Smooth muscle cell (in vitro differentiated cells): ENCODE measurements at regions not wholly inside any gene's neighbourhood (a gene's known extent, or its start where the extent isn't known, plus 50 kb on each side); places are given as distances from the start of the nearest gene placed in this dataset.

Experiments
- DNase-seq: peaks from one replicate; lab custom pipeline; 2025; ENCODE audit not compliant: unreplicated experiment; lab: John Stamatoyannopoulos, UW
- H2AFZ ChIP-seq: fragments of 200-600 bp; sonication (generic); 2 replicates; pipeline ENCODE4 v1.6.0; 2016; ENCODE audit warnings: antibody characterized with exemption, low read depth, mild to moderate bottlenecking
- H3F3A ChIP-seq: fragments of 200-600 bp; sonication (generic); 2 replicates; pipeline ENCODE4 v1.6.0; 2017; ENCODE audit warnings: antibody characterized with exemption, low read depth
- H3K27ac ChIP-seq: fragments of 200-600 bp; sonication (generic); 2 replicates; pipeline ENCODE4 v1.5.1; 2016; ENCODE audit warnings: low read depth, mild to moderate bottlenecking
- H3K27me3 ChIP-seq: fragments of 200-600 bp; sonication (generic); 2 replicates; pipeline ENCODE4 v1.6.1; 2016; ENCODE audit warnings: low read depth, mild to moderate bottlenecking
- H3K36me3 ChIP-seq: fragments of 200-600 bp; sonication (generic); 2 replicates; pipeline ENCODE4 v1.5.1; 2016; ENCODE audit warnings: low read depth
- H3K4me1 ChIP-seq: fragments of 200-600 bp; sonication (generic); 2 replicates; pipeline ENCODE4 v1.5.1; 2016; ENCODE audit warnings: low read depth
- H3K4me2 ChIP-seq: fragments of 200-600 bp; sonication (generic); 2 replicates; pipeline ENCODE4 v1.6.0; 2016; ENCODE audit warnings: mild to moderate bottlenecking
- H3K4me3 ChIP-seq: fragments of 200-600 bp; sonication (generic); 2 replicates; pipeline ENCODE4 v1.5.1; 2016; ENCODE audit warnings: mild to moderate bottlenecking
- H3K79me2 ChIP-seq: fragments of 200-600 bp; sonication (generic); 2 replicates; pipeline ENCODE4 v1.6.0; 2016; ENCODE audit warnings: low read depth, mild to moderate bottlenecking
- H3K9ac ChIP-seq: fragments of 200-600 bp; sonication (generic); 2 replicates; pipeline ENCODE4 v1.6.0; 2016; ENCODE audit warnings: low read depth
- H3K9me3 ChIP-seq: fragments of 200-600 bp; sonication (generic); replicated peaks from 2 replicates; pipeline ENCODE4 v1.5.1; 2016; ENCODE audit warnings: low read depth
- H4K20me1 ChIP-seq: fragments of 200-600 bp; sonication (generic); 2 replicates; pipeline ENCODE4 v1.6.0; 2016; ENCODE audit warnings: low read depth
- WGBS: methylation state at CpG from one replicate; pipeline ENCODE4 v1.1.7; 2016; ENCODE audit warnings: low lambda C conversion rate; 5-methylcytosine and 5-hydroxymethylcytosine counted together
- TF ChIP-seq, protein P1 (sequence below): fragments of 200-600 bp; sonication (generic); IDR thresholded peaks from 2 replicates; pipeline ENCODE4 v1.5.1; 2017; ENCODE audit warnings: borderline replicate concordance, mild to moderate bottlenecking, antibody characterized with exemption; ENCODE audit not compliant: insufficient read depth, poor library complexity, severe bottlenecking

DNA sequence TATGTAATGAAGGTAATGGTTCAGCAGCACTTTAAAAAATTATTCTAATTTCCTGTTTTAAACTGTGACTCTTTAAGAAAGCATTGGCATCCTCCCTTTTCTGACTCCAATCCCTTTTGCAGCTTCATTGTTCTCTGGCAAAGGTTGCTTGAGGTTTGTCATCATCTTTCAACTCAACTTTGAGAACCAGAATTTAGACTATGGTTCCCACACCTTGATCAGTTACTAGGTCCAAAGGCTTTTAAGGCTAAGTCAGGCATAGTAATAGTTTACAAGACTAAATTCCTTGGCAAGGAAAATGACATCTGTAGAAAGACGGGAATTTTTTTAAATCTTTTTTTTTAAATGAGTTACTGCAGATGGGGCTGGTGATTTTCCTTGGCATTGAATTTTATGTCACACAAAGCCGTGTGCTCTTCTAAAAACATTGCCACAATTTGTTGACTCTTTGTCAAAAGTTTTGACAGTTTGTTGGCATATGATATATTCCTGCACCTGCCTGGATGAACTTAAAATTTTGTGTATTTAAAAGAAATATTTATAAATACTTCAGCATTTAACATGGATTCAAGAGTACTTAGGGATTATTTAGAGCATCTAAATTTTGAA lies 451.0 kb downstream of the MEIS1 start:
- WGBS, result 93% methylated on average over 2 of the region's 2 CpGs
- H3K4me1 ChIP-seq, result peaks cover 7% of the 10 kb centered on the region
- H3K36me3 ChIP-seq, result no peaks in the 10 kb centered on the region
- no peak overlapping the region for H2AFZ ChIP-seq
- H3K9ac ChIP-seq, result no peak overlapping the region
- TF ChIP-seq, protein P1, sequence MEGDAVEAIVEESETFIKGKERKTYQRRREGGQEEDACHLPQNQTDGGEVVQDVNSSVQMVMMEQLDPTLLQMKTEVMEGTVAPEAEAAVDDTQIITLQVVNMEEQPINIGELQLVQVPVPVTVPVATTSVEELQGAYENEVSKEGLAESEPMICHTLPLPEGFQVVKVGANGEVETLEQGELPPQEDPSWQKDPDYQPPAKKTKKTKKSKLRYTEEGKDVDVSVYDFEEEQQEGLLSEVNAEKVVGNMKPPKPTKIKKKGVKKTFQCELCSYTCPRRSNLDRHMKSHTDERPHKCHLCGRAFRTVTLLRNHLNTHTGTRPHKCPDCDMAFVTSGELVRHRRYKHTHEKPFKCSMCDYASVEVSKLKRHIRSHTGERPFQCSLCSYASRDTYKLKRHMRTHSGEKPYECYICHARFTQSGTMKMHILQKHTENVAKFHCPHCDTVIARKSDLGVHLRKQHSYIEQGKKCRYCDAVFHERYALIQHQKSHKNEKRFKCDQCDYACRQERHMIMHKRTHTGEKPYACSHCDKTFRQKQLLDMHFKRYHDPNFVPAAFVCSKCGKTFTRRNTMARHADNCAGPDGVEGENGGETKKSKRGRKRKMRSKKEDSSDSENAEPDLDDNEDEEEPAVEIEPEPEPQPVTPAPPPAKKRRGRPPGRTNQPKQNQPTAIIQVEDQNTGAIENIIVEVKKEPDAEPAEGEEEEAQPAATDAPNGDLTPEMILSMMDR, result no peak
- no peaks in the 10 kb centered on the region for H3K79me2 ChIP-seq
- no peak overlapping the region for H3K4me2 ChIP-seq
- no peaks in the 10 kb centered on the region for H3K27me3 ChIP-seq
- peaks cover 8% of the 10 kb centered on the region for H3K9me3 ChIP-seq
- H3F3A ChIP-seq, result peaks cover 8% of the 10 kb centered on the region
- H4K20me1 ChIP-seq, result no peaks in the 10 kb centered on the region
- H3K27ac ChIP-seq, result no peak overlapping the region
- DNase-seq, result no peak
- H3K4me3 ChIP-seq, result no peak overlapping the region

DNA sequence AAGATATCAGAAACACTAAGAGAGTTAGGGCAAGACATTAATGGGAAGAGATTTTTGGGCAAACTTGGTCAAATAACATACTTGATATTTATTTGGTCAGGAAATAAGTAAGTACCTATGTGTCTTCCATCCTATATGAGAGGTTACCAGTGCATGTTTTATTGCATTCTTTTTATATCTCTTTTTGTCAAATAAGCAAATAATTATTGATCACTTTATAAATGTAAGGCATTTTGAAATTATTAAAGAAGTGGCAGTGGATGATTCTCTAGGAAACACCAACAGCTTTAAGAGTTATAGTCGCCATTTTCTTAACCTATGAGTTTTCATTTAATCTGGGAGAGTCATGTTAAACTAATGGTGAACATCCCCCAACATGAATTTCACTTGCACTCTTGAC lies 453.3 kb downstream of the MEIS1 start:
- TF ChIP-seq, protein P1, result no peak
- no peak overlapping the region for H2AFZ ChIP-seq

DNA sequence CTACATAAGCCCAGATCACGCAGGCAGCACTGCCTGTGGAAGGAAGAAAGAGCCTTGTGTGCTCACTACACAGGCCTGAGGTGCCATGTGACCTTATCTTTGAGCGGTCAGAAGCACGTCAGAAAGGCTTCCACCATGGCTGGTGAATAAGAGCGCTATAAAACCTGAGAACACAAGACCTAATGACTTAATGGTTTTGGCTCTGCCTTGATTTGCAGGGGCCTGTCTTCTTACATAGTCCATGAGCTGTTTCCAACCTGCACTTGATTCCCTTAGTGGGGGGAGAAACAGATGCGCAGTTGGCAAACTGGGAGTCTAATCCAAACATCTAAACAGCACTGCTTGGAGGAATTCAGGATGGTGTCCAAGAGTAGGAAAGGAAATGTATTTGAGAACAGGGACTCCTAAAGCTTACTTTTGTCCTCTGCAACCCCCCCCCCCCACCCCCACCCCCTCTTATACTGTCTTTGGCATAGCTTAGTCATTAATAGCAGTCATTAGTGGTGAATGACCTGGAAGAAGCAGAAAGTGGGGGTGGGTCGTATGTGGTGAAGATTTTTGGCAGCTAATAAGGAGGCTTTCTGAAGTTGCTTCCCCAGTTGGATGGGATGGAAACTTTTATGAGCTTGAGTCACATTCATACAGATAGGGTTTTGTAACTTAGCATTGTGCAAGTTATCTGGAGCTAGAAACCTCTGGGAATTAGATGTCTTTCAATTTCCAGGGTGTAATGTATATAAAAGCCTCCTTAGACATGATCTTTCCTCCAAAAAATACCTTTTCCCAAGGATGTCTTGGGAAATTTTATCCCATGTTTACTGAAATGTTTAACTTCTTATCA lies 454.1 kb downstream of the MEIS1 start:
- WGBS, result 18% methylated on average over 6 of the region's 6 CpGs
- Histone ChIP-seq H3K4me2 (peak overlapping the region; percentile 36), H3K36me3 (no peaks in the 10 kb centered on the region), H3F3A (peaks cover 8% of the 10 kb centered on the region), H3K4me3 (no peak overlapping the region), H3K79me2 (no peaks in the 10 kb centered on the region), H3K9ac (peak overlapping the region; percentile 37), H3K27ac (peak overlapping the region; percentile 84), H3K4me1 (peaks cover 7% of the 10 kb centered on the region), H3K27me3 (no peaks in the 10 kb centered on the region), H2AFZ (no peak overlapping the region), H3K9me3 (peaks cover 7% of the 10 kb centered on the region), H4K20me1 (no peaks in the 10 kb centered on the region)
- TF ChIP-seq, protein P1, result no peak
- DNase-seq, result peak; percentile 53

More for the DNA sequence above, 453.3 kb downstream of the MEIS1 start:
- Histone ChIP-seq H3F3A (peaks cover 8% of the 10 kb centered on the region), H3K79me2 (no peaks in the 10 kb centered on the region), H3K4me2 (peak overlapping the region; percentile 36), H3K27me3 (no peaks in the 10 kb centered on the region), H3K4me1 (peaks cover 7% of the 10 kb centered on the region), H3K9ac (peak overlapping the region; percentile 37), H3K27ac (peak overlapping the region; percentile 84), H3K9me3 (peaks cover 8% of the 10 kb centered on the region), H3K36me3 (no peaks in the 10 kb centered on the region), H4K20me1 (no peaks in the 10 kb centered on the region), H3K4me3 (no peak overlapping the region)
- DNase-seq, result no peak
- WGBS, result 91% methylated on average over 1 of the region's 1 CpG

DNA sequence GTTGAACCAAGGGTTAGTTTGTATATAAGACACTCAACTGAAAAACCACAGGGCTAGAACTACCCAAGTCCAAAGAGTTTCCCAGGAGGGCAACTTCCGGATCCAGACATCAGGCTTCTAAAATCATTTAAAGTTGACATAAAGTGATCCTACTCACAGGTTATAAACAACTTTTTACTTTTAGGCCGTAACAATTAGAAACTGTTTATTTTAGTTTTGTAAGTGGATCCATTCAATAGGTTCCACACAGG lies 454.6 kb downstream of the MEIS1 start:
- no peaks in the 10 kb centered on the region for H3K27me3 ChIP-seq
- peaks cover 8% of the 10 kb centered on the region for H3F3A ChIP-seq
- no peaks in the 10 kb centered on the region for H3K79me2 ChIP-seq
- peak overlapping the region; percentile 84 for H3K27ac ChIP-seq
- H3K36me3 ChIP-seq, result no peaks in the 10 kb centered on the region
- peak overlapping the region; percentile 36 for H3K4me2 ChIP-seq
- peaks cover 7% of the 10 kb centered on the region for H3K4me1 ChIP-seq
- DNase-seq, result no peak
- TF ChIP-seq, protein P1, result no peak
- 14% methylated on average over 2 of the region's 2 CpGs for WGBS
- no peak overlapping the region for H3K9ac ChIP-seq
- no peak overlapping the region for H3K4me3 ChIP-seq
- no peaks in the 10 kb centered on the region for H4K20me1 ChIP-seq
- no peak overlapping the region for H2AFZ ChIP-seq
- peaks cover 1% of the 10 kb centered on the region for H3K9me3 ChIP-seq
